Right renal pelvis (tissue), 4 donors: ENCODE measurements at regions not wholly inside any gene's neighbourhood (a gene's known extent, or its start where the extent isn't known, plus 50 kb on each side); places are given as distances from the start of the nearest gene placed in this dataset.

Experiments used
- DNase-seq, 4 donors: peaks; one replicate each; pipeline ENCODE4 v3.0.0-alpha.2; 2013; ENCODE audit warnings: low read depth in 4 of 4, low spot score in 3 of 4, missing footprints in 1 of 4

DNA sequence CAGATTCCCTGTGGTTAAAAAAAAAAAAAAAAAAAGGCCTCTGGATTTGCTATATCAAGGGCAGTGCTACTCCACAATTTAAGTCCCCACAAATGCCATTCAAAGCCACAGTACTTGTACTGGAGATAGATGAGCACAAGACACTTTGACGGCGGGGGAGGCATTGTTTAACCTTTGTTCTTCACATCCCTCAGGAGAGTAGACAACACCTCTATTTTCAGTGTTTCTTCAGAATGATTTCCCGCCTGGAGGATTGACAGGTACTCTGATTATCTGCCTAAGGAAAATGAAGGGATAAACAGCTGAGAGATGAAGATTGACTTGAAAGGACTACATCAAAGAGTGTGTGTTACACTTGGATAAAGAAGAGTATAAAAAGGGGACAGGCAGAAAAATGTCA lies 58.7 kb downstream of the OTOL1 start:
- DNase-seq: no peak

GRCh38 chr3:161556533-161556932 lies 59.9 kb downstream of the OTOL1 start:
- DNase-seq: no peak

- DNase-seq: no peak
Observed at GRCh38 chr3:161556941-161557340, 60.3 kb downstream of the OTOL1 start.

DNA sequence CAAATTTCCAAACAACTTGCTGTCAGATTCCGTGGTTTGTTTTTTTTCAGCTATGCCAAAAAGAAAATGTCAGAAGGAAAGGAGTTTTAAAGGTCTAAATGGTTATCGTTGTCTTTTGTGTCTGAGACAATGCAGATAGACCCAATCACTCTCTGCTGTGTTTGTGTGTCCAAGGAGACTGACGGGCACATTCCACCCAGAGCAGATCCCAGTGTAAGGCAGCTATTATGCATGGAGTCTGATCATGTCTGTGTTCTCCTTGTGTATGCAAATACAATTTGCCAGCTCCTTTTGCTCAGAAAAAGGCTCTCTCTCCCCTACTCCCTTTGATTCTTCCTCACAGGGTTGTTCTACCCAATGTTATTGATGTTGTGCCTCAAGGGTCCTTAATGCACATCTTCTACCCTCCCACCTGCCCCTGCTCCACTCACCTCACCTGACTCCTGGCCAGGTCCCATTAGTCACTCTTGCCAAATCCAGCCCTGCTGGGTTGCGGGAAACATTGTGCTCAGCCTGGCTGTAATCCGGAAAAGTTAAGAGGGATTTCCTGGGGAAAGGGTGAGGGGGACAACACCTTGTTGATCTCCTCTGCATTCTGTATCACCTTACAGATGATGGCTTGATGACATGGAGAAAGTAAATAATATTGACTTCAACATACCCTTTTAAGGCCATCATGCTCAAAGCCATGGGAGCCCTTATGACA lies 61.0 kb downstream of the OTOL1 start:
- DNase-seq: no peak

DNA sequence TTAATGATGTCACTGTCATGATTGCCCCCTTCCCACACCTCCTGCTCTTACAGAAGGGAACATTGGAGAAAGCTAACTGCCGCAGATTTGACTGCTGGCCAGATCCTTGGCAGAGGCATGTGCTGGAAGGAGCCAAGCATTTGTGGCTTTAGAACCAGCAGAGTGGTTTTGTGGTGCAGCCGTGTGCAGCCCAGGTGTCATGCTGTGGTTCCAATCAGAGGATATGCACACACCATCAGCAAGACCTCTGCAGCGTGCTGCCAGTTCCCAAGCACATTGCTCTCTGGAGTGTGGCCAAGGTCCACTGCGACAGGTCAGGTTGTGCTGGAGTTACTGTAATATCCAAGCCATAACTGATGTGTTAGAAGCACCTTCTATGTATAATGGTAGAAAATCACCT lies 61.6 kb downstream of the OTOL1 start:
- no peak for DNase-seq

DNA sequence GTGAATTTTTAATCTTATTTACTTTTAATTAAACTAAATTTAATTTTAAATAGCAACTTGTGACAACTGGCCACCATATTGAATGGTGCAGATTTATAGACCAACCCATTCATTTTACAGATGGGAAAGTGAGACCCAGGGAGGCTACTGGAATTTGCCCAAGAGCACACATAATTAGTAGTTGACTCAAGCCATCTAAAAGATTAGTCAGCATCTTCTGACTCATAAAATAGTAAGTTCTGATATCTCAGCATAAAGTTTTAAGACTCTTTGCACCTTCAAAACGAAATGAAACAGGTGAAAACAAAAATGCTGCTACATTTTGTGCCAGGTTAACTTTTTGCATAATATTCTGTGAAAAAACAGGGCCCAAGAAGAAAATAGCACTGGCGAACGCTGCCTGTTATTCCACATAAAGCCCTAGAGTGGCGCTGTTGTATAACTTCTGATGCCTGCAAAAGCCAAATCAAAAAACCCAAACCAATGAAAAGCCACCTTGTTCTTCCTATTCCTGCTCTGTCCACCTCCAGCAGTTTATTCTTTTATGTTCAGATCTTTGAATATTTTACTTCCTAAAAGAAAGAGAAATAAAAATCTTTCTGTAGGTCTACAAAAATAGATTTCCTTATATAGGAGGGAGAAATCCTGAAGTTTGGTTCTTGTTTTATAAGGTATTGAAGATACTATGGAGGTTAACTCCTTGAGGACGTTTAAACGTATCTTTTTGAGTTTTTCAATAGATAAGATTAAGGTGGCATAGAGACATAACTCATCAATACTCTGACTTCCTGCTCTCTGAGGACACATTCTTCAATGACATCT lies 62.8 kb downstream of the OTOL1 start:
- DNase-seq: peak in 2 of 4 donors; percentile 26 to 47

- peak; percentile 44 to 49 (median 45) for DNase-seq
Observed at GRCh38 chr3:161560008-161560637, 63.5 kb downstream of the OTOL1 start.

DNA sequence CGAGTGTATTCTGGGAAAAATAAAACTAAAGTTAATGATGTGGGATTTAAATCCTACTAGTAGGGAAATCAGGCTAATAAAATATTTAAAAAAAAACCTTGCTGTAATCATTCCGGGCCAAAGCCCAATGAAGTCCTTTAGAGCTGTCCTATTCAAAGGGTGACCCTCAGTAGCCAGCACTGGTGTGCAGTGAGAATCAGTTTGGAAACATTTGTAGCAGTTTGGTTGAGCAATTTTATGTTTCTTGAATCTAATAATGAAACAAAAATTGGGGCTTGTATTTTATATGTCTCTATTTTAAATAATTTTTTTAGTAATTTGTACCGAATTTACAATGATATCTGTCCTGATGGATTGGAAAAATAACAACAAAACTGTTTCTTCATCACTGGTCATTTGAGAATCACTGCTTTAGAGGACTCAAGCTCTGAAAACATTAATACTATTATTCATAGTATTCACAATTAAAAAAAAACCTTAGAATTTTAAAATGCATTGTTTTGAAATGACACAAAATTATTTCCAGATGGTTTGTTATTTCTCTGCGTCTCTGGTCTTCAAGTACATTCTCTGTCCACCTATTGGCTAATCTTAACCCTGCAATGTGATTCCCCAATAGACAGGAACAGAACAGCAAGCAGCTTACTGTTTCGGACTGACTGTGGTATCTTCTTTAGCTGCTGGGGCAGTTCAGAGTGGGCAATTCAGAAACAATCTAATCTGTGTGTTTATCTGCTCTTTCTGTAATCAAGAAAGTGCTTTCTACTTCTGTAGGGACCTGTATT lies 71.2 kb downstream of the OTOL1 start:
- no peak for DNase-seq

DNA sequence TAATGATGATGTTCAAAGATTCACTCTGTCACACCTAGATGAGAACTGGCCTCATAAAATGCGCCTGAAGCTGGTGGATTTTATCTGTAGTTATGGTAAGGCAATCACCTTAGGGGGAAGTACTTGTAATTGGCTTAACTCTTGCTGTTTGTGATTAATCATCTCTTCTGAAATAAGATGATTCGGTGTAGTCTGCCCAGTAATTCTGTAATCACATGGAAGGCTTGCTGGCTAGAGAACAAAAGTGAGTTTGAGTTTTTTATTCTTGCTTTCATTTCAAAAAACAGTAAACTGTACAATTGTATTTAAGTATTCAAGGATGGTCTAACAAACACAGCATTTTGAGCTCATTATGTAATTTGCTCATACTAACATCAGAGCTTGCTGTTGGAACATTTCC lies 72.1 kb downstream of the OTOL1 start:
- DNase-seq: no peak

GRCh38 chr3:161571951-161572350 lies 75.3 kb downstream of the OTOL1 start:
- no peak for DNase-seq

DNA sequence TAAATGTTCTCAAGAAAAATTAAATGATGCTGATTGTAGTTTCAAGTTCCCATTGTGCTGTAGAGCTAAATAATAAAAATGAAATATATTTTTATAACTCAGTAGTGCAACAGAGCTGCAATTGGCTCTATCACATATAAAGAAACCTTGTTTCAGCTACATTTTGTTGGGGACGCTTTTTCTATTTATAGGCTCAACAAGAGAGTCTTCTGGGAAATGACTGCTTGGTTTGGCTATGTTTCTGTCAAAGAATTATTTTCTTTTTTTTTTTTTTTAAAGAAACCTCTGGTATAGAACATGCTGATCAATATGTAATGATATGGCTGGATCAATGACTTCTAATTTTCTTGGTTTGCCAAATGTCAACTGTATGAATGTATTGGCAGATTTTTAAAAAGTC lies 76.5 kb downstream of the OTOL1 start:
- DNase-seq: no peak

DNA sequence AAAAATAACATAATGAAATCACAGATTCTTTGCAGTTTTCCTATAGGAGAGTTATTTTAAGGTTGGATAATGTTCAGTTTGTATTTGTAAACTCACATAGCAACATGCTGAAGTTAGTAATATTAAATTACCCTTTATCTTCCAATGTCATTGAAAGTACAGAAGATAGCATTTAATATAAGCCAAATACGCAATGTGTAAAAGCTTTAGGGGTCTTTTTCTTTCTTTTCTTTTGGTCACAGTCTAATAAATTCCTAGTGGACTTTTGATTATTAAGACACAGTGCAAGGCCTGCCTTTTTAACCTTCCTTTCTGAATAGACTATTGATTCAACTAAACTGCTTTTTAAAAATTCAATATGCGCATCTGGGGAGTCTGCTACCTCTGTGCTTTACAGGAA lies 79.3 kb downstream of the OTOL1 start:
- DNase-seq: no peak

DNA sequence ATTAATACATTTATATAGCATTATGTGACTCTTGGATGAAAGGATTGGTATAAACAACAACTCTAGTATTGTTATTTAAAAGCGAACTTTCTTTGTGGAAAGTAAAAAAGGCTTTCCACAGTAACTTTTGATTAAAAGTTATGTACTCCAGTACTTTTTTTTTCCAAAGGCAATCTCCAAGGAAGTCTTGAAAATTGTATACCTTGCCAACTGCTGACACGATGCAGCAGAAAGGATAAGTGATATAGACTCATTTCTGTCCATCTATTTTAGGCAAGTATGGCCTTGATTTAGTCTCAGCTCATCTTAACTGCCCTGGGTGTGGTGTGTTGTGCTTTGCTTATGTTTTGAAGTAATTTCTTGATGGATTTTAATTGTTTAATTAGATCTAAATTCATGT lies 79.7 kb downstream of the OTOL1 start:
- DNase-seq: no peak

GRCh38 chr3:161576714-161577510 lies 80.3 kb downstream of the OTOL1 start:
- DNase-seq: peak in 2 of 4 donors; percentile 7 to 20

DNA sequence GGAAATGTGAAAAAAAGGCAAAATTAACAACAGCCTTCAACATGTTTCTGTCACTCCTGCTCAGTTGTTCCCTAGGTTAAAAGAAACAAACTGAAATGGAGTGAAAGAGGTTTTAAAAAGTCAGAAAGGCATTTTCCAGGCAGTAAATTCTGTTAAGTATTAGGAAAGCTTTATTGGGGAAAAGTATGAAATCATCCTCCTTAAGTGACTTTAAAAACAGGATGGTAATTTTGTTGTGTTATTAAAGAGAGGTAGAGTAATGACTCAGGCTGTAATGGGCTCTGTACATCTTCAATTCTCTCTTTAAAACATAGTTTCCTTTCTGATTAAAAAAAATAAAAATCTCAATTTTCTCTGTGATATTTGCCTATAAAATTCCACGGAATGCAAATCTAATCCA lies 81.1 kb downstream of the OTOL1 start:
- DNase-seq: no peak

DNA sequence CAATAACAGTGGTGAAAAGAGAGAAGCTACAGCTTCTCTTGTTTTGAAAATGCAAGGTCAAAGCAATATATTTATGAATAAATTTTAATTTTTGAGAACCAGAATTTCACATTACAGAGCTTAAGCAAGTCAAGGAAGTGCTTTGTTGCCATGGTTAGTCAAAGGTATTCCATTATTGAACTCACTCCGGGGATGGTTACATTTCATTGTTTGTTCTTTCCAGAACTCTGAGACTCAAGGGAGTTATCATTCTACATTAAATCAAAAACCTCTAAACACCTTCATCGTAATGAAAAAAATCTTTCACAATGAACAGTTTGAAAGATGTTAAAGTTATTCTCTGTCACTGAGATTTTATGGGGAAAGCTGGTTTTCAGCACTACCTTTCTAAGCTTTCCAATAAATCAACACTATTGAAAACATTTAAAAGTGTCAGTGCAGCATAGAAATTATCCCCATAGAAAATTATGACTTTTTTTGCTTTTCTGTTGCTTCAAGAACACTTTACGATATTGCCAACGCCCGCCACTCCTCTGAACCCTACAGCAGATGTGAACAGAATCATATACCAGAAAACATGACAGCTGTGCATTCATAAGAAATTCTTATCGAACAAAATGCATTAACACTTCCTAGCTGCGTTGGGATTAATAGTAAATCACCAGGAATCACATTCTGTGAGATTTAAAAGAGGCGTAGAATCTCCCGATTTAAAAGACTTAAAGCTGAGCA lies 83.0 kb downstream of the OTOL1 start:
- DNase-seq: no peak

DNA sequence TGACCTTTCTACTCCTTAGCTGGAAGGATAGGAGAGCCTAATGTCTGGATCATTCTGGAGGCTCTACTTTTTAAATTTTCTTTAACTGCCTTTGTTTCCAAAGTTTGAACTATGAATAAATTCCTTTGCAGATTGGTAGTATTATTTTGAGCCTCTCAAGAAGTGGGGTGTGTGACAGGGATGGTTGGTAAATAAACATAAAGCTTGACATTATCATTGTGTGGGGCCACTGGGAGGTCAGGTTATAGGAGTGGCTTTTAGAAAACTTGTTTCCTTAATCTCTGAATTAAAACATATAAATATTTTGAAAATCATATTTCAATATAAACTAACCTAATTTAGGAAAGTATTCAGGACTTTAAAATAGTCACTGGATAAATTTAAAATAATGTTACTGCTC lies 89.3 kb downstream of the OTOL1 start:
- DNase-seq: no peak

GRCh38 chr3:161586556-161587235 lies 90.1 kb downstream of the OTOL1 start:
- no peak for DNase-seq

- no peak for DNase-seq
Observed at GRCh38 chr3:161598639-161599038, 102.0 kb downstream of the OTOL1 start.
